ENCODE measurements at regions not wholly inside any gene's neighbourhood (a gene's known extent, or its start where the extent isn't known, plus 50 kb on each side); places are given as distances from the start of the nearest gene placed in this dataset.

- no peak overlapping the region for H3K4me3 ChIP-seq (ENCODE audit: low read depth in 1 of 3, low read length in 3 of 3)
- no peaks in the 10 kb centered on the region for H3K27me3 ChIP-seq (ENCODE audit: control insufficient read depth in 4 of 4, insufficient read depth in 4 of 4, low read length in 3 of 4)
- no peak for TF ChIP-seq JUND (IDR thresholded peaks at IDR 0.05)
- TF ChIP-seq RAD21 (IDR thresholded peaks at IDR 0.05), result no peak
- TF ChIP-seq, protein P1, sequence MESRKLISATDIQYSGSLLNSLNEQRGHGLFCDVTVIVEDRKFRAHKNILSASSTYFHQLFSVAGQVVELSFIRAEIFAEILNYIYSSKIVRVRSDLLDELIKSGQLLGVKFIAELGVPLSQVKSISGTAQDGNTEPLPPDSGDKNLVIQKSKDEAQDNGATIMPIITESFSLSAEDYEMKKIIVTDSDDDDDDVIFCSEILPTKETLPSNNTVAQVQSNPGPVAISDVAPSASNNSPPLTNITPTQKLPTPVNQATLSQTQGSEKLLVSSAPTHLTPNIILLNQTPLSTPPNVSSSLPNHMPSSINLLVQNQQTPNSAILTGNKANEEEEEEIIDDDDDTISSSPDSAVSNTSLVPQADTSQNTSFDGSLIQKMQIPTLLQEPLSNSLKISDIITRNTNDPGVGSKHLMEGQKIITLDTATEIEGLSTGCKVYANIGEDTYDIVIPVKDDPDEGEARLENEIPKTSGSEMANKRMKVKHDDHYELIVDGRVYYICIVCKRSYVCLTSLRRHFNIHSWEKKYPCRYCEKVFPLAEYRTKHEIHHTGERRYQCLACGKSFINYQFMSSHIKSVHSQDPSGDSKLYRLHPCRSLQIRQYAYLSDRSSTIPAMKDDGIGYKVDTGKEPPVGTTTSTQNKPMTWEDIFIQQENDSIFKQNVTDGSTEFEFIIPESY (IDR thresholded peaks at IDR 0.05), result no peak
- no peak for TF ChIP-seq SP1 (IDR thresholded peaks at IDR 0.05)
- no peak for TF ChIP-seq HNF4G (IDR thresholded peaks at IDR 0.05)
- TF ChIP-seq, protein P2, sequence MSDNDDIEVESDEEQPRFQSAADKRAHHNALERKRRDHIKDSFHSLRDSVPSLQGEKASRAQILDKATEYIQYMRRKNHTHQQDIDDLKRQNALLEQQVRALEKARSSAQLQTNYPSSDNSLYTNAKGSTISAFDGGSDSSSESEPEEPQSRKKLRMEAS (IDR thresholded peaks at IDR 0.05), result no peak
- TF ChIP-seq NR2F2 (IDR thresholded peaks at IDR 0.05), result no peak
- no peak for TF ChIP-seq FOXA1 (IDR thresholded peaks at IDR 0.05)
- TF ChIP-seq TAF1 (conservative IDR thresholded peaks at IDR 0.05), result no peak
- TF ChIP-seq GABPA (IDR thresholded peaks at IDR 0.05 in 1 of 2, conservative IDR thresholded peaks at IDR 0.05 in 1 of 2), result no peak
- TF ChIP-seq, protein P3, sequence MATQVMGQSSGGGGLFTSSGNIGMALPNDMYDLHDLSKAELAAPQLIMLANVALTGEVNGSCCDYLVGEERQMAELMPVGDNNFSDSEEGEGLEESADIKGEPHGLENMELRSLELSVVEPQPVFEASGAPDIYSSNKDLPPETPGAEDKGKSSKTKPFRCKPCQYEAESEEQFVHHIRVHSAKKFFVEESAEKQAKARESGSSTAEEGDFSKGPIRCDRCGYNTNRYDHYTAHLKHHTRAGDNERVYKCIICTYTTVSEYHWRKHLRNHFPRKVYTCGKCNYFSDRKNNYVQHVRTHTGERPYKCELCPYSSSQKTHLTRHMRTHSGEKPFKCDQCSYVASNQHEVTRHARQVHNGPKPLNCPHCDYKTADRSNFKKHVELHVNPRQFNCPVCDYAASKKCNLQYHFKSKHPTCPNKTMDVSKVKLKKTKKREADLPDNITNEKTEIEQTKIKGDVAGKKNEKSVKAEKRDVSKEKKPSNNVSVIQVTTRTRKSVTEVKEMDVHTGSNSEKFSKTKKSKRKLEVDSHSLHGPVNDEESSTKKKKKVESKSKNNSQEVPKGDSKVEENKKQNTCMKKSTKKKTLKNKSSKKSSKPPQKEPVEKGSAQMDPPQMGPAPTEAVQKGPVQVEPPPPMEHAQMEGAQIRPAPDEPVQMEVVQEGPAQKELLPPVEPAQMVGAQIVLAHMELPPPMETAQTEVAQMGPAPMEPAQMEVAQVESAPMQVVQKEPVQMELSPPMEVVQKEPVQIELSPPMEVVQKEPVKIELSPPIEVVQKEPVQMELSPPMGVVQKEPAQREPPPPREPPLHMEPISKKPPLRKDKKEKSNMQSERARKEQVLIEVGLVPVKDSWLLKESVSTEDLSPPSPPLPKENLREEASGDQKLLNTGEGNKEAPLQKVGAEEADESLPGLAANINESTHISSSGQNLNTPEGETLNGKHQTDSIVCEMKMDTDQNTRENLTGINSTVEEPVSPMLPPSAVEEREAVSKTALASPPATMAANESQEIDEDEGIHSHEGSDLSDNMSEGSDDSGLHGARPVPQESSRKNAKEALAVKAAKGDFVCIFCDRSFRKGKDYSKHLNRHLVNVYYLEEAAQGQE (IDR thresholded peaks at IDR 0.05), result no peak
- TF ChIP-seq, protein P4, sequence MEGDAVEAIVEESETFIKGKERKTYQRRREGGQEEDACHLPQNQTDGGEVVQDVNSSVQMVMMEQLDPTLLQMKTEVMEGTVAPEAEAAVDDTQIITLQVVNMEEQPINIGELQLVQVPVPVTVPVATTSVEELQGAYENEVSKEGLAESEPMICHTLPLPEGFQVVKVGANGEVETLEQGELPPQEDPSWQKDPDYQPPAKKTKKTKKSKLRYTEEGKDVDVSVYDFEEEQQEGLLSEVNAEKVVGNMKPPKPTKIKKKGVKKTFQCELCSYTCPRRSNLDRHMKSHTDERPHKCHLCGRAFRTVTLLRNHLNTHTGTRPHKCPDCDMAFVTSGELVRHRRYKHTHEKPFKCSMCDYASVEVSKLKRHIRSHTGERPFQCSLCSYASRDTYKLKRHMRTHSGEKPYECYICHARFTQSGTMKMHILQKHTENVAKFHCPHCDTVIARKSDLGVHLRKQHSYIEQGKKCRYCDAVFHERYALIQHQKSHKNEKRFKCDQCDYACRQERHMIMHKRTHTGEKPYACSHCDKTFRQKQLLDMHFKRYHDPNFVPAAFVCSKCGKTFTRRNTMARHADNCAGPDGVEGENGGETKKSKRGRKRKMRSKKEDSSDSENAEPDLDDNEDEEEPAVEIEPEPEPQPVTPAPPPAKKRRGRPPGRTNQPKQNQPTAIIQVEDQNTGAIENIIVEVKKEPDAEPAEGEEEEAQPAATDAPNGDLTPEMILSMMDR (IDR thresholded peaks at IDR 0.05; ENCODE audit: low read depth, low read length, missing input control), result no peak
- TF ChIP-seq EGR1 (IDR thresholded peaks at IDR 0.05; ENCODE audit: low read depth in 2 of 2), result no peak
- no peak for TF ChIP-seq RXRA (IDR thresholded peaks at IDR 0.05)
- TF ChIP-seq FOXA2 (IDR thresholded peaks at IDR 0.05), result no peak
- no peak for TF ChIP-seq HNF4A (conservative IDR thresholded peaks at IDR 0.05)
- no peak for TF ChIP-seq YY1 (IDR thresholded peaks at IDR 0.05)
- TF ChIP-seq, protein P5, sequence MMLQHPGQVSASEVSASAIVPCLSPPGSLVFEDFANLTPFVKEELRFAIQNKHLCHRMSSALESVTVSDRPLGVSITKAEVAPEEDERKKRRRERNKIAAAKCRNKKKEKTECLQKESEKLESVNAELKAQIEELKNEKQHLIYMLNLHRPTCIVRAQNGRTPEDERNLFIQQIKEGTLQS (IDR thresholded peaks at IDR 0.05), result no peak
- no peak overlapping the region for H3K9ac ChIP-seq (ENCODE audit: low read depth in 1 of 2, low read length in 2 of 2)
- H3K4me1 ChIP-seq (ENCODE audit: control insufficient read depth in 4 of 4, insufficient read depth in 4 of 4, low read length in 3 of 4), result no peaks in the 10 kb centered on the region
- no peaks in the 10 kb centered on the region for H3K9me3 ChIP-seq (ENCODE audit: control insufficient read depth in 4 of 4, low read length in 3 of 4)
- no peak for DNase-seq (ENCODE audit: low spot score)
- H3K36me3 ChIP-seq (ENCODE audit: control insufficient read depth in 4 of 4, insufficient read depth in 3 of 4, low read depth in 1 of 4, low read length in 3 of 4), result no peaks in the 10 kb centered on the region
- no peak overlapping the region for H3K27ac ChIP-seq (ENCODE audit: low read depth in 1 of 2, low read length in 2 of 2)
These were observed 1101.3 kb downstream of the XPNPEP1 start for GRCh38 chr10:108822026-108822425.

Measured in liver (tissue), 7 donors.